CD4-positive, alpha-beta T cell (primary cell): ENCODE measurements at regions not wholly inside any gene's neighbourhood (a gene's known extent, or its start where the extent isn't known, plus 50 kb on each side); places are given as distances from the start of the nearest gene placed in this dataset.

Experiments
- ATAC-seq: fragments of 200-7000 bp; cut with Tn5 transposase; one replicate; pipeline ENCODE4 v1.10.0; 2022; ENCODE audit warnings: mild to moderate bottlenecking; ENCODE audit not compliant: poor library complexity
- CTCF ChIA-PET: fragments of 350-600 bp; sonication (Branson Sonifier 250); formaldehyde crosslinking; loops from one replicate; lab custom pipeline; 2021; ENCODE audit warnings: antibody characterized with exemption, inconsistent platforms; lab: Charles Lee
- POLR2A ChIA-PET: fragments of 350-600 bp; sonication (Branson Sonifier 250); formaldehyde crosslinking; loops from one replicate; lab custom pipeline; 2021; ENCODE audit warnings: antibody characterized with exemption, inconsistent platforms; lab: Charles Lee
- DNase-seq, 14 experiments: peaks; one replicate each; pipeline ENCODE4 v3.0.0-alpha.2; 2013 to 2020; ENCODE audit warnings: mixed read lengths in 2 of 14
- H3K27ac ChIP-seq, 2 donors: one replicate each; pipeline versions ENCODE4 v1.5.1 to v1.7.0; 2013; ENCODE audit warnings: low read length in 2 of 2, low read depth in 1 of 2, mild to moderate bottlenecking in 1 of 2
- H3K27me3 ChIP-seq, 2 experiments: 1 replicate in 1 of 2; 2 replicates in 1 of 2; pipeline versions ENCODE4 v1.6.1 to v1.7.0; 2013; ENCODE audit warnings: low read length in 2 of 2, control low read depth in 1 of 2, mild to moderate bottlenecking in 1 of 2, moderate library complexity in 1 of 2; ENCODE audit not compliant: insufficient read depth in 2 of 2, control insufficient read depth in 1 of 2
- H3K36me3 ChIP-seq: one replicate; pipeline ENCODE4 v1.6.1; 2013; ENCODE audit warnings: low read length, control low read depth; ENCODE audit not compliant: insufficient read depth
- H3K4me1 ChIP-seq: one replicate; pipeline ENCODE4 v1.6.1; 2013; ENCODE audit warnings: low read length, control low read depth; ENCODE audit not compliant: insufficient read depth
- H3K4me3 ChIP-seq: one replicate; pipeline ENCODE4 v1.5.1; 2013; ENCODE audit warnings: mild to moderate bottlenecking, low read length, moderate library complexity
- H3K9me3 ChIP-seq, 2 experiments: 1 replicate in 1 of 2; 2 replicates in 1 of 2; pipeline versions ENCODE4 v1.6.1 to v1.7.0; 2013; ENCODE audit warnings: low read length in 2 of 2, mild to moderate bottlenecking in 2 of 2, control low read depth in 1 of 2, moderate library complexity in 1 of 2; ENCODE audit not compliant: control insufficient read depth in 1 of 2, insufficient read depth in 1 of 2
- H3K27ac Mint-ChIP-seq: one replicate; pipeline ENCODE4 v1.8.0; 2020; ENCODE audit warnings: mixed read lengths
- H3K27me3 Mint-ChIP-seq: one replicate; pipeline ENCODE4 v1.8.0; 2021; ENCODE audit warnings: mixed read lengths
- H3K36me3 Mint-ChIP-seq: one replicate; pipeline ENCODE4 v1.8.0; 2021; ENCODE audit warnings: low read depth, mixed read lengths
- H3K4me1 Mint-ChIP-seq: one replicate; pipeline ENCODE4 v1.8.0; 2021; ENCODE audit warnings: low read depth, mixed read lengths
- H3K4me3 Mint-ChIP-seq: one replicate; pipeline ENCODE4 v1.8.0; 2020; ENCODE audit warnings: mild to moderate bottlenecking, mixed read lengths
- H3K9me3 Mint-ChIP-seq: one replicate; pipeline ENCODE4 v1.8.0; 2020; ENCODE audit warnings: mixed read lengths
- CTCF ChIP-seq: fragments of 200-600 bp; IDR thresholded peaks from one replicate; pipeline ENCODE4 v1.8.0; 2022; ENCODE audit warnings: antibody characterized with exemption, mild to moderate bottlenecking
- intact Hi-C, 2 experiments: fragments of 100-400 bp; cut with DNase I in 1 of 2; cut with micrococcal nuclease in 1 of 2; formaldehyde crosslinking; loops; one replicate each; pipeline versions ENCODE4 v1.15.1 to v1.9.0; 2023 to 2025; cut with DNase I, micrococcal nuclease

DNA sequence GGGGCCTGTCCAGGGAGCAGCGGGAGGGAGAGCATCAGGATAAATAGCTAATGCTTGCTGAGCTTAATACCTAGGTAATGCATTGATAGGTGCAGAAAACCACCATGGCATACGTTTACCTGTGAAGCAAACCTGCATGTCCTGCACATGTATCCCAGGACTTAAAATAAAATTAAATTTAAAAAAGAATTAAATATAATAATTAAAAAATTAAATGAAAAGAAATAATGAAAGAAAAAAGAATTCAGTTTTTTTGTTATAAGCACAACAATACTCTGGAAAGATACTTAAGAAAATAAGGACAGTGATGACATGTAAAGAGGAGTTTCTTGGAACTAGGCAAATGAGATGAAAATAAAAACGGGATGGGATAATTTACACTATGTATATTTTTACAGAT is 386.2 kb downstream of the LRRIQ3 start:
- Mint-ChIP-seq H3K27me3 (no peaks in the 10 kb centered on the region), H3K4me3 (no peak overlapping the region), H3K36me3 (no peaks in the 10 kb centered on the region), H3K27ac (no peak overlapping the region), H3K4me1 (no peaks in the 10 kb centered on the region), H3K9me3 (peaks cover 2% of the 10 kb centered on the region)
- ChIA-PET CTCF (no interaction called here), POLR2A (no interaction called here)
- intact Hi-C loops, result no loop called here
- Histone ChIP-seq H3K27me3 (no peaks in the 10 kb centered on the region), H3K9me3 (no peaks in the 10 kb centered on the region), H3K36me3 (no peaks in the 10 kb centered on the region), H3K27ac (no peak overlapping the region), H3K4me3 (no peak overlapping the region), H3K4me1 (no peaks in the 10 kb centered on the region)
- DNase-seq (no peak), ATAC-seq (no peak)
- TF ChIP-seq CTCF, result no peak

DNA sequence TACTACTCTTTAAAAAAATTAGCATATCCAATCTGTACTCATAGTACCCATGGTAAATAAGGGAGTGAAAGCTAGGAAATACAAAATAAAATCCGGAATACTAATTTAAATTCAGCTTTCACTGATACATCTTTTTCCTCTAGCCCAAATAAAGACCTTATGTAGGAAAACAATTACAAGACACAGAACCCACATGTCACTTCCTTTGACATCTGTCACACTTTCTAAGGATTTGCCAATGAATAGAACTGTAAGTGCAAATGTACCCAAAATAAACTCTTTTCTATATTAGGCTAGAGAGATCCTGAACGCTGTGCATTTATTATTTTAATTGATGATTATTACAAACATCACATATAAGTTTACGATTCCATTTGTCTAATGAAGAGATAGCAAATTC is 393.0 kb downstream of the LRRIQ3 start:
- POLR2A ChIA-PET, result no interaction called here
- Histone ChIP-seq H3K27me3 (no peaks in the 10 kb centered on the region), H3K4me1 (no peaks in the 10 kb centered on the region), H3K27ac (no peak overlapping the region), H3K4me3 (no peak overlapping the region), H3K9me3 (no peaks in the 10 kb centered on the region), H3K36me3 (no peaks in the 10 kb centered on the region)
- intact Hi-C loops, result loop anchor here in 1 of 2 experiments (5.0 kb wide), 1 partner anchor 53 kb away; no protein-coding TSS in a partner anchor
- DNase-seq, result no peak
- no peak for TF ChIP-seq CTCF
- CTCF ChIA-PET, result no interaction called here
- no peak overlapping the region for H3K4me3 Mint-ChIP-seq
- no peaks in the 10 kb centered on the region for H3K36me3 Mint-ChIP-seq
- ATAC-seq, result no peak
- peaks cover 4% of the 10 kb centered on the region for H3K9me3 Mint-ChIP-seq
- H3K4me1 Mint-ChIP-seq, result no peaks in the 10 kb centered on the region
- no peaks in the 10 kb centered on the region for H3K27me3 Mint-ChIP-seq
- H3K27ac Mint-ChIP-seq, result no peak overlapping the region

DNA sequence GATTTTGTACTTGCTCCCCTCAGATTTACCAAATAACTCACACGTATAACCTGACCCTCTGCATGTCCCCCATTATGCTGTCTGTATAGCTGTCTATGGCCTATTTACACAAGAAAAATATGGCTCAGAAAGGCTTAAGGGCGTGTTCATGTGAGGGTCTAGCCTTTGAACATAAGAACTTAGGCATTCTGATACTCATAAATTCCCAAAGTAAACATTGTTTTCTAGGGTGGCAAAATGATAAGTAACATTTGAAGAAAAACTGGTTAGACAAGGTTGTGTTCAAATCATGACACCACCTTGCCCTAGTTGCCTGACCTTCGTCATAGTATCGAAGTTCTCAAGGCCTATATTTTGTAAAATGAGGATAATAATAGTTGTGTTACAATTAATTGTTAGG is 394.6 kb downstream of the LRRIQ3 start:
- H3K27ac Mint-ChIP-seq, result no peak overlapping the region
- H3K4me1 Mint-ChIP-seq, result no peaks in the 10 kb centered on the region
- Histone ChIP-seq H3K4me3 (no peak overlapping the region), H3K9me3 (no peaks in the 10 kb centered on the region), H3K27ac (no peak overlapping the region), H3K36me3 (no peaks in the 10 kb centered on the region), H3K4me1 (no peaks in the 10 kb centered on the region), H3K27me3 (no peaks in the 10 kb centered on the region)
- ATAC-seq, result no peak
- CTCF ChIA-PET, result interaction anchor here (0.7 kb wide), 1 partner anchor 478 kb away, joined by 3 read pairs; no protein-coding TSS in a partner anchor
- peaks cover 4% of the 10 kb centered on the region for H3K9me3 Mint-ChIP-seq
- H3K27me3 Mint-ChIP-seq, result no peaks in the 10 kb centered on the region
- POLR2A ChIA-PET, result no interaction called here
- intact Hi-C loops, result loop anchor here in 1 of 2 experiments (5.0 kb wide), 1 partner anchor 51 kb away; no protein-coding TSS in a partner anchor
- TF ChIP-seq CTCF, result no peak
- H3K36me3 Mint-ChIP-seq, result no peaks in the 10 kb centered on the region
- no peak for DNase-seq
- H3K4me3 Mint-ChIP-seq, result no peak overlapping the region
